ENCODE measurements at regions not wholly inside any gene's neighbourhood (a gene's known extent, or its start where the extent isn't known, plus 50 kb on each side); places are given as distances from the start of the nearest gene placed in this dataset.

- intact Hi-C loops (cut with micrococcal nuclease): no loop called here
- no TSS peak for BruUV-seq (replicated peaks)
- no peaks in the 10 kb centered on the region for H4K20me1 ChIP-seq (replicated peaks; ENCODE audit: control insufficient read depth, insufficient read depth, low read length)
- no peak overlapping the region for H3K4me2 ChIP-seq (ENCODE audit: insufficient read depth, low read length)
- no peaks in the 10 kb centered on the region for H3K9me1 ChIP-seq (ENCODE audit: control insufficient read depth, insufficient read depth, low read length)
- H3K27ac ChIP-seq (ENCODE audit: extremely low read depth, low read depth, low read length): no peak overlapping the region
- no peaks in the 10 kb centered on the region for H3K9me3 ChIP-seq (replicated peaks; ENCODE audit: control insufficient read depth, insufficient read depth, low read depth, low read length)
- H3K9ac ChIP-seq (ENCODE audit: insufficient read depth in 1 of 2, low read depth in 2 of 2, low read length in 2 of 2): no peak overlapping the region
- TF ChIP-seq TAF15 (IDR thresholded peaks at IDR 0.05; ENCODE audit: low read depth, low read length) (no peak), ZBTB11 (CRISPR knock-in tag; IDR thresholded peaks at IDR 0.05) (no peak), ZNF76 (CRISPR knock-in tag; IDR thresholded peaks at IDR 0.05; ENCODE audit: borderline replicate concordance) (no peak), NCOA1 (IDR thresholded peaks at IDR 0.05; ENCODE audit: low read depth) (no peak), MCM5 (IDR thresholded peaks at IDR 0.05; ENCODE audit: low read depth) (no peak), ZNF134 (CRISPR knock-in tag; conservative IDR thresholded peaks at IDR 0.05) (no peak), ZBTB34 (CRISPR knock-in tag; IDR thresholded peaks at IDR 0.05) (no peak), NR3C1 (CRISPR knock-in tag; IDR thresholded peaks at IDR 0.05) (no peak), EHMT2 (IDR thresholded peaks at IDR 0.05) (no peak), DDX20 (tag; IDR thresholded peaks at IDR 0.05; ENCODE audit: low read depth) (no peak)
- no peaks in the 10 kb centered on the region for H3K36me3 ChIP-seq (ENCODE audit: control insufficient read depth, insufficient read depth, low read length)
- no peak for FAIRE-seq
- no peak overlapping the region for H2AFZ ChIP-seq (ENCODE audit: low read depth, low read length)
- no peak for DNase-seq (ENCODE audit: extremely low read depth in 1 of 4, low spot score in 3 of 4)
- no peak overlapping the region for H3K4me3 ChIP-seq
- H3K27me3 ChIP-seq (ENCODE audit: control insufficient read depth in 2 of 2, insufficient read depth in 2 of 2, low read length in 2 of 2): no peaks in the 10 kb centered on the region
- no peaks in the 10 kb centered on the region for H3K4me1 ChIP-seq (replicated peaks in 1 of 2; ENCODE audit: control insufficient read depth in 2 of 2, insufficient read depth in 2 of 2, low read length in 2 of 2)
- in situ Hi-C loops (cut with MboI): no loop called here
- H3K79me2 ChIP-seq (ENCODE audit: control insufficient read depth, insufficient read depth, low read length): no peaks in the 10 kb centered on the region
- ChIA-PET POLR2A (no interaction called here), CTCF (ENCODE audit: low intra/inter-chr PET ratio) (no interaction called here)
- ATAC-seq: no peak
- WGBS (ENCODE audit: insufficient coverage, low coverage, missing lambda C conversion rate): 4% methylated on average over 3 of the region's 3 CpGs
These were observed 404.7 kb upstream of the CDH7 start for GRCh38 chr18:65346086-65346485.

All from K562 (cell line).